ENCODE measurements at regions not wholly inside any gene's neighbourhood (a gene's known extent, or its start where the extent isn't known, plus 50 kb on each side); places are given as distances from the start of the nearest gene placed in this dataset.

GRCh38 chr2:63658176-63658968 lies 69.6 kb downstream of the MDH1 start:
- DNase-seq (ENCODE audit: low spot score): no peak
- intact Hi-C loops (cut with DNase I): no loop called here

- DNase-seq (ENCODE audit: low spot score): no peak
- intact Hi-C loops (cut with DNase I): no loop called here
Measured at GRCh38 chr2:63660060-63660459, 71.3 kb downstream of the MDH1 start.

GRCh38 chr2:63661076-63661475 lies 72.3 kb downstream of the MDH1 start:
- DNase-seq (ENCODE audit: low spot score): no peak
- intact Hi-C loops (cut with DNase I): no loop called here

GRCh38 chr2:63662028-63662804 lies 73.5 kb downstream of the MDH1 start:
- DNase-seq (ENCODE audit: low spot score): no peak
- intact Hi-C loops (cut with DNase I): no loop called here

GRCh38 chr2:63663013-63663864 lies 74.5 kb downstream of the MDH1 start:
- no peak for DNase-seq (ENCODE audit: low spot score)
- intact Hi-C loops (cut with DNase I): no loop called here

- DNase-seq (ENCODE audit: low spot score): no peak
- intact Hi-C loops (cut with DNase I): no loop called here
Measured at GRCh38 chr2:63665091-63665490, 76.3 kb downstream of the MDH1 start.

- DNase-seq (ENCODE audit: low spot score): no peak
- intact Hi-C loops (cut with DNase I): no loop called here
Measured at GRCh38 chr2:63665846-63666475, 77.2 kb downstream of the MDH1 start.

GRCh38 chr2:63667132-63667700 lies 78.5 kb downstream of the MDH1 start:
- intact Hi-C loops (cut with DNase I): no loop called here
- no peak for DNase-seq (ENCODE audit: low spot score)

- intact Hi-C loops (cut with DNase I): no loop called here
- no peak for DNase-seq (ENCODE audit: low spot score)
Measured at GRCh38 chr2:63668000-63668399, 79.2 kb downstream of the MDH1 start.

GRCh38 chr2:63668466-63668865 lies 79.7 kb downstream of the MDH1 start:
- no peak for DNase-seq (ENCODE audit: low spot score)

GRCh38 chr2:63669596-63669995 lies 80.8 kb downstream of the MDH1 start:
- no peak for DNase-seq (ENCODE audit: low spot score)
- intact Hi-C loops (cut with DNase I): no loop called here

More at GRCh38 chr2:63668466-63668865, 79.7 kb downstream of the MDH1 start:
- intact Hi-C loops (cut with DNase I): no loop called here

- intact Hi-C loops (cut with DNase I): no loop called here
Measured at GRCh38 chr2:63673865-63674533, 85.2 kb downstream of the MDH1 start.

GRCh38 chr2:63675026-63675425 lies 86.3 kb downstream of the MDH1 start:
- no peak for DNase-seq (ENCODE audit: low spot score)
- intact Hi-C loops (cut with DNase I): no loop called here

More at GRCh38 chr2:63673865-63674533, 85.2 kb downstream of the MDH1 start:
- DNase-seq (ENCODE audit: low spot score): no peak

GRCh38 chr2:63676135-63676534 lies 87.4 kb downstream of the MDH1 start:
- DNase-seq (ENCODE audit: low spot score): no peak
- intact Hi-C loops (cut with DNase I): no loop called here

- DNase-seq (ENCODE audit: low spot score): no peak
- intact Hi-C loops (cut with DNase I): no loop called here
Measured at GRCh38 chr2:63678085-63678484, 89.3 kb downstream of the MDH1 start.

- intact Hi-C loops (cut with DNase I): no loop called here
- DNase-seq (ENCODE audit: low spot score): no peak
Measured at GRCh38 chr2:63678551-63678950, 89.8 kb downstream of the MDH1 start.

- no peak for DNase-seq (ENCODE audit: low spot score)
- intact Hi-C loops (cut with DNase I): no loop called here
Measured at GRCh38 chr2:63679252-63679855, 90.6 kb downstream of the MDH1 start.

GRCh38 chr2:63680455-63680854 lies 91.7 kb downstream of the MDH1 start:
- intact Hi-C loops (cut with DNase I): no loop called here
- no peak for DNase-seq (ENCODE audit: low spot score)
